GM23338 (cell line): ENCODE measurements at regions not wholly inside any gene's neighbourhood (a gene's known extent, or its start where the extent isn't known, plus 50 kb on each side); places are given as distances from the start of the nearest gene placed in this dataset.

ENCODE experiments used
- ATAC-seq: fragments of 200-7000 bp; cut with Tn5 transposase; 3 replicates; pipeline ENCODE4 v1.9.1; 2020
- DNase-seq: peaks from one replicate; pipeline ENCODE4 v3.0.0-alpha.2; 2015; ENCODE audit warnings: low spot score
- H2AFZ ChIP-seq: fragments of 200-600 bp; sonication (generic); 2 replicates; pipeline ENCODE4 v1.8.0; 2016; ENCODE audit warnings: antibody characterized with exemption, mild to moderate bottlenecking, moderate library complexity
- H3F3A ChIP-seq: fragments of 200-600 bp; sonication (generic); replicated peaks from 2 replicates; pipeline ENCODE4 v1.8.0; 2017; ENCODE audit warnings: antibody characterized with exemption, mixed run types, low read depth
- H3K27ac ChIP-seq: fragments of 200-600 bp; sonication (generic); 2 replicates; pipeline ENCODE4 v1.6.1; 2016; ENCODE audit warnings: low read depth
- H3K27me3 ChIP-seq: fragments of 200-600 bp; sonication (generic); 2 replicates; pipeline ENCODE4 v1.8.0; 2016; ENCODE audit warnings: mild to moderate bottlenecking, mixed run types, moderate library complexity; ENCODE audit not compliant: insufficient read depth
- H3K36me3 ChIP-seq: fragments of 200-600 bp; sonication (generic); 2 replicates; pipeline ENCODE4 v1.8.0; 2016; ENCODE audit warnings: mild to moderate bottlenecking; ENCODE audit not compliant: insufficient read depth
- H3K4me1 ChIP-seq: fragments of 200-600 bp; sonication (generic); 2 replicates; pipeline ENCODE4 v1.8.0; 2016; ENCODE audit warnings: mild to moderate bottlenecking, moderate library complexity; ENCODE audit not compliant: insufficient read depth
- H3K4me2 ChIP-seq: fragments of 200-600 bp; sonication (generic); 2 replicates; pipeline ENCODE4 v1.7.1; 2017; ENCODE audit warnings: mixed run types
- H3K4me3 ChIP-seq: fragments of 200-600 bp; sonication (generic); 2 replicates; pipeline ENCODE4 v1.6.1; 2016; ENCODE audit warnings: mixed run types
- H3K79me2 ChIP-seq: fragments of 200-600 bp; sonication (generic); replicated peaks from 2 replicates; pipeline ENCODE4 v1.8.0; 2017; ENCODE audit warnings: mild to moderate bottlenecking; ENCODE audit not compliant: insufficient read depth
- H3K9me2 ChIP-seq: fragments of 200-600 bp; sonication (generic); 2 replicates; pipeline ENCODE4 v1.8.0; 2017; ENCODE audit not compliant: insufficient read depth
- H4K20me1 ChIP-seq: fragments of 200-600 bp; sonication (generic); replicated peaks from 2 replicates; pipeline ENCODE4 v1.8.0; 2017; ENCODE audit warnings: mild to moderate bottlenecking; ENCODE audit not compliant: insufficient read depth
- H3K27ac Mint-ChIP-seq: 2 replicates; pipeline ENCODE4 v1.8.0; 2020; ENCODE audit warnings: inconsistent platforms, mild to moderate bottlenecking, moderate library complexity, mixed read lengths
- H3K27me3 Mint-ChIP-seq: 3 replicates; pipeline ENCODE4 v1.8.0; 2022; ENCODE audit warnings: low read depth, mild to moderate bottlenecking, moderate library complexity, mixed read lengths, inconsistent platforms; ENCODE audit not compliant: insufficient read depth, poor library complexity
- H3K36me3 Mint-ChIP-seq: 3 replicates; pipeline ENCODE4 v1.8.0; 2021; ENCODE audit warnings: low read depth, mild to moderate bottlenecking, inconsistent platforms, moderate library complexity, mixed read lengths
- H3K4me1 Mint-ChIP-seq: 3 replicates; pipeline ENCODE4 v1.8.0; 2020; ENCODE audit warnings: mild to moderate bottlenecking, inconsistent platforms, mixed read lengths
- H3K4me3 Mint-ChIP-seq: 3 replicates; pipeline ENCODE4 v1.8.0; 2021; ENCODE audit warnings: moderate library complexity, mild to moderate bottlenecking, inconsistent platforms, mixed read lengths
- H3K9me3 Mint-ChIP-seq: 3 replicates; pipeline ENCODE4 v1.8.0; 2020; ENCODE audit warnings: moderate library complexity, mild to moderate bottlenecking, inconsistent platforms, mixed read lengths
- CREB1 ChIP-seq: fragments of 250-450 bp; sonication (Bioruptor Pico); IDR thresholded peaks from 2 replicates; pipeline ENCODE4 v1.5.0; 2020; ENCODE audit warnings: low read depth, mild to moderate bottlenecking, moderate library complexity
- CTCF ChIP-seq, 2 experiments: fragments of 200-600 bp in 1 of 2; sonication (generic) in 1 of 2; conservative IDR thresholded peaks; 2 replicates each; pipeline versions ENCODE4 v1.5.1 to v1.6.1; 2016 to 2017; ENCODE audit warnings: antibody characterized with exemption in 2 of 2, low read depth in 2 of 2, mild to moderate bottlenecking in 2 of 2, moderate library complexity in 1 of 2
- ETS1 ChIP-seq: IDR thresholded peaks from 2 replicates; pipeline ENCODE4 v1.6.1; 2016; ENCODE audit warnings: antibody characterized with exemption
- EZH2 ChIP-seq: fragments of 200-600 bp; sonication (generic); IDR thresholded peaks from one replicate; pipeline ENCODE4 v1.8.0; 2017; ENCODE audit warnings: antibody characterized with exemption, mild to moderate bottlenecking, low read depth; ENCODE audit not compliant: unreplicated experiment
- EZH2phosphoT487 ChIP-seq: fragments of 200-600 bp; sonication (generic); IDR thresholded peaks from one replicate; pipeline ENCODE4 v1.8.1; 2018; ENCODE audit warnings: antibody characterized with exemption; ENCODE audit not compliant: unreplicated experiment
- JUNB ChIP-seq: IDR thresholded peaks from one replicate; pipeline ENCODE4 v1.6.1; 2016; ENCODE audit warnings: antibody characterized with exemption; ENCODE audit not compliant: unreplicated experiment
- NANOG ChIP-seq: IDR thresholded peaks from 2 replicates; pipeline ENCODE4 v1.6.1; 2016; ENCODE audit warnings: antibody characterized with exemption, borderline replicate concordance
- POLR2AphosphoS5 ChIP-seq: IDR thresholded peaks from 2 replicates; pipeline ENCODE4 v1.6.1; 2016; ENCODE audit warnings: antibody characterized with exemption, low read depth
- REST ChIP-seq: IDR thresholded peaks from one replicate; pipeline ENCODE4 v1.6.1; 2018; ENCODE audit warnings: antibody characterized with exemption; ENCODE audit not compliant: unreplicated experiment
- STAT1 ChIP-seq: IDR thresholded peaks from one replicate; pipeline ENCODE4 v1.6.1; 2016; ENCODE audit warnings: antibody characterized with exemption; ENCODE audit not compliant: unreplicated experiment
- ZNF114 ChIP-seq: fragments of 250-450 bp; sonication (Bioruptor Pico); IDR thresholded peaks from 2 replicates; pipeline ENCODE4 v1.5.0; 2020; ENCODE audit warnings: mild to moderate bottlenecking, moderate library complexity
- ZNF331 ChIP-seq: fragments of 250-450 bp; sonication (Bioruptor Pico); IDR thresholded peaks from 2 replicates; pipeline ENCODE4 v1.5.0; 2020; ENCODE audit warnings: low read depth, mild to moderate bottlenecking, moderate library complexity
- ZNF462 ChIP-seq: fragments of 250-450 bp; sonication (Bioruptor Pico); IDR thresholded peaks from 2 replicates; pipeline ENCODE4 v1.5.0; 2020; ENCODE audit warnings: mild to moderate bottlenecking, moderate library complexity

- Histone ChIP-seq H3F3A (peaks cover 6% of the 10 kb centered on the region; the same call in 1 of the 2 replicates), H3K79me2 (no peaks in the 10 kb centered on the region), H4K20me1 (no peaks in the 10 kb centered on the region), H3K27me3 (no peaks in the 10 kb centered on the region), H3K36me3 (no peaks in the 10 kb centered on the region), H3K27ac (no peak overlapping the region), H2AFZ (no peak overlapping the region), H3K4me2 (no peak overlapping the region), H3K4me3 (no peak overlapping the region), H3K4me1 (peaks cover 7% of the 10 kb centered on the region; the same call in 1 of the 2 replicates), H3K9me2 (no peaks in the 10 kb centered on the region)
- Mint-ChIP-seq H3K4me1 (peaks cover 17% of the 10 kb centered on the region), H3K36me3 (no peaks in the 10 kb centered on the region), H3K4me3 (no peak overlapping the region), H3K9me3 (no peaks in the 10 kb centered on the region; the same call in 2 of the 3 replicates), H3K27ac (no peak overlapping the region), H3K27me3 (peaks cover 5% of the 10 kb centered on the region)
- no peak for DNase-seq
- TF ChIP-seq REST (no peak), JUNB (no peak), ZNF462 (CRISPR knock-in tag) (no peak), CREB1 (CRISPR knock-in tag) (no peak), NANOG (no peak), EZH2 (no peak), CTCF (conservative IDR thresholded peaks at IDR 0.05; ENCODE audit: low read depth in 2 of 2) (no peak), STAT1 (no peak), ZNF331 (CRISPR knock-in tag) (no peak), ZNF114 (CRISPR knock-in tag) (no peak), EZH2phosphoT487 (no peak), POLR2AphosphoS5 (no peak), ETS1 (no peak)
- ATAC-seq, result no peak
Observed at GRCh38 chrX:115399306-115399705, 109.8 kb downstream of the LUZP4 start.
